GM12891 (cell line): ENCODE measurements at regions not wholly inside any gene's neighbourhood (a gene's known extent, or its start where the extent isn't known, plus 50 kb on each side); places are given as distances from the start of the nearest gene placed in this dataset.

ENCODE experiments used
- DNase-seq: peaks from one replicate; pipeline ENCODE4 v3.0.0; 2011; ENCODE audit warnings: low spot score; ENCODE audit not compliant: insufficient read length
- FAIRE-seq: peaks from 2 replicates; lab custom pipeline; 2011; peaks lifted over from hg19 to GRCh38; lab: Jason Lieb, UNC
- PAX5 ChIP-seq: IDR thresholded peaks from 2 replicates; pipeline ENCODE4 v1.6.1; 2011; ENCODE audit warnings: low read length, moderate library complexity, mild to moderate bottlenecking; ENCODE audit not compliant: insufficient read depth, severe bottlenecking
- POLR2A ChIP-seq: IDR thresholded peaks from 2 replicates; pipeline ENCODE4 v1.6.1; 2011; ENCODE audit warnings: low read depth, low read length, control low read depth
- POLR2AphosphoS5 ChIP-seq: IDR thresholded peaks from 2 replicates; pipeline ENCODE4 v1.6.1; 2011; ENCODE audit warnings: low read depth, low read length, control low read depth
- POU2F2 ChIP-seq: IDR thresholded peaks from 2 replicates; pipeline ENCODE4 v1.6.1; 2011; ENCODE audit warnings: low read depth, mild to moderate bottlenecking, control low read depth, low read length, moderate library complexity
- SPI1 ChIP-seq: IDR thresholded peaks from 2 replicates; pipeline ENCODE4 v1.6.1; 2011; ENCODE audit warnings: low read depth, low read length, control low read depth
- TAF1 ChIP-seq: IDR thresholded peaks from 2 replicates; pipeline ENCODE4 v1.6.1; 2011; ENCODE audit warnings: low read depth, low read length, control low read depth

- TF ChIP-seq POLR2AphosphoS5 (no peak), SPI1 (no peak), PAX5 (no peak), POLR2A (no peak), TAF1 (no peak), POU2F2 (no peak)
- FAIRE-seq (no peak), DNase-seq (no peak)
Measured at GRCh38 chr2:82320296-82320695, 2015.7 kb upstream of the LRRTM1 start.

- FAIRE-seq: no peak
- no peak for TF ChIP-seq PAX5
- no peak for TF ChIP-seq POLR2AphosphoS5
- DNase-seq: no peak
Measured at GRCh38 chr2:82317012-82317411, 2012.5 kb upstream of the LRRTM1 start.

GRCh38 chr2:82316586-82316985, 2012.0 kb upstream of the LRRTM1 start:
- FAIRE-seq (no peak), DNase-seq (no peak)
- TF ChIP-seq POLR2A (no peak), PAX5 (no peak), SPI1 (no peak), POU2F2 (no peak), POLR2AphosphoS5 (no peak), TAF1 (no peak)

GRCh38 chr2:82314836-82315472, 2010.4 kb upstream of the LRRTM1 start:
- FAIRE-seq (no peak), DNase-seq (no peak)
- TF ChIP-seq POLR2AphosphoS5 (no peak), TAF1 (no peak), POU2F2 (no peak), PAX5 (no peak), SPI1 (no peak), POLR2A (no peak)

GRCh38 chr2:82307511-82307910, 2003.0 kb upstream of the LRRTM1 start:
- no peak for DNase-seq
- no peak for TF ChIP-seq POLR2A
- no peak for TF ChIP-seq TAF1
- no peak for TF ChIP-seq POU2F2
- TF ChIP-seq PAX5: no peak
- no peak for TF ChIP-seq POLR2AphosphoS5
- no peak for TF ChIP-seq SPI1
- no peak for FAIRE-seq

- DNase-seq (no peak), FAIRE-seq (no peak)
- TF ChIP-seq SPI1: no peak
- TF ChIP-seq PAX5: no peak
- TF ChIP-seq POU2F2: no peak
- no peak for TF ChIP-seq POLR2AphosphoS5
- no peak for TF ChIP-seq TAF1
- TF ChIP-seq POLR2A: no peak
Measured at GRCh38 chr2:82301506-82301905, 1997.0 kb upstream of the LRRTM1 start.

GRCh38 chr2:82289446-82289845, 1984.9 kb upstream of the LRRTM1 start:
- DNase-seq (no peak), FAIRE-seq (no peak)
- no peak for TF ChIP-seq POU2F2
- TF ChIP-seq SPI1: no peak
- no peak for TF ChIP-seq PAX5
- no peak for TF ChIP-seq TAF1
- no peak for TF ChIP-seq POLR2AphosphoS5
- TF ChIP-seq POLR2A: no peak

GRCh38 chr2:82283075-82283474, 1978.5 kb upstream of the LRRTM1 start:
- DNase-seq: no peak
- FAIRE-seq: no peak
- no peak for TF ChIP-seq TAF1
- no peak for TF ChIP-seq POU2F2
- no peak for TF ChIP-seq POLR2AphosphoS5
- no peak for TF ChIP-seq SPI1
- no peak for TF ChIP-seq PAX5
- TF ChIP-seq POLR2A: no peak

GRCh38 chr2:82282111-82282882, 1977.7 kb upstream of the LRRTM1 start:
- TF ChIP-seq POLR2A: no peak
- TF ChIP-seq TAF1: no peak
- no peak for TF ChIP-seq POLR2AphosphoS5
- TF ChIP-seq PAX5: no peak
- TF ChIP-seq SPI1: no peak
- no peak for TF ChIP-seq POU2F2
- FAIRE-seq: no peak
- no peak for DNase-seq
